BLaER1 (cell line): ENCODE measurements at regions not wholly inside any gene's neighbourhood (a gene's known extent, or its start where the extent isn't known, plus 50 kb on each side); places are given as distances from the start of the nearest gene placed in this dataset.

ENCODE experiments used
- H3K27ac ChIP-seq: shearing (Covaris generic); formaldehyde crosslinking; 2 replicates; pipeline ENCODE4 v1.8.1; 2022
- H3K27me3 ChIP-seq: shearing (Covaris generic); formaldehyde crosslinking; 2 replicates; pipeline ENCODE4 v1.8.1; 2022
- H3K36me3 ChIP-seq: shearing (Covaris generic); formaldehyde crosslinking; 2 replicates; pipeline ENCODE4 v1.8.1; 2022
- H3K4me1 ChIP-seq: shearing (Covaris generic); formaldehyde crosslinking; 2 replicates; pipeline ENCODE4 v1.8.1; 2022
- H3K4me2 ChIP-seq: shearing (Covaris generic); formaldehyde crosslinking; 2 replicates; pipeline ENCODE4 v1.8.1; 2022
- H3K4me3 ChIP-seq: shearing (Covaris generic); formaldehyde crosslinking; 2 replicates; pipeline ENCODE4 v1.8.1; 2022
- H3K9ac ChIP-seq: shearing (Covaris generic); formaldehyde crosslinking; 2 replicates; pipeline ENCODE4 v1.8.1; 2022
- H3K9me3 ChIP-seq: shearing (Covaris generic); formaldehyde crosslinking; 2 replicates; pipeline ENCODE4 v1.8.1; 2022
- H4K20me1 ChIP-seq: shearing (Covaris generic); formaldehyde crosslinking; 2 replicates; pipeline ENCODE4 v1.8.1; 2022
- Cebpa-rat ChIP-seq: shearing (Covaris generic); IDR thresholded peaks from 2 replicates; pipeline ENCODE4 v1.8.1; 2022

- TF ChIP-seq Cebpa-rat, result no peak
- H4K20me1 ChIP-seq, result no peaks in the 10 kb centered on the region
- H3K9ac ChIP-seq, result no peak overlapping the region
- H3K36me3 ChIP-seq, result no peaks in the 10 kb centered on the region
- no peak overlapping the region for H3K4me3 ChIP-seq
- H3K27ac ChIP-seq, result no peak overlapping the region
- H3K9me3 ChIP-seq, result no peaks in the 10 kb centered on the region
- no peaks in the 10 kb centered on the region for H3K27me3 ChIP-seq
- no peaks in the 10 kb centered on the region for H3K4me1 ChIP-seq
- no peak overlapping the region for H3K4me2 ChIP-seq
Measured at GRCh38 chr14:37650356-37651037, 55.1 kb downstream of the TTC6 start.

GRCh38 chr14:37652042-37652441 lies 56.6 kb downstream of the TTC6 start:
- Histone ChIP-seq H3K36me3 (no peaks in the 10 kb centered on the region), H3K27ac (no peak overlapping the region), H3K4me3 (no peak overlapping the region), H3K9me3 (no peaks in the 10 kb centered on the region), H4K20me1 (no peaks in the 10 kb centered on the region), H3K9ac (no peak overlapping the region), H3K27me3 (no peaks in the 10 kb centered on the region), H3K4me1 (no peaks in the 10 kb centered on the region), H3K4me2 (no peak overlapping the region)
- no peak for TF ChIP-seq Cebpa-rat

- Histone ChIP-seq H3K9me3 (no peaks in the 10 kb centered on the region), H3K4me1 (no peaks in the 10 kb centered on the region), H4K20me1 (no peaks in the 10 kb centered on the region), H3K4me2 (no peak overlapping the region), H3K27me3 (no peaks in the 10 kb centered on the region), H3K9ac (no peak overlapping the region), H3K36me3 (no peaks in the 10 kb centered on the region), H3K4me3 (no peak overlapping the region), H3K27ac (no peak overlapping the region)
- TF ChIP-seq Cebpa-rat, result no peak
Measured at GRCh38 chr14:37655418-37655817, 60.0 kb downstream of the TTC6 start.

- Histone ChIP-seq H3K27ac (no peak overlapping the region), H3K4me1 (no peaks in the 10 kb centered on the region), H3K36me3 (no peaks in the 10 kb centered on the region), H3K4me2 (no peak overlapping the region), H3K9ac (no peak overlapping the region), H4K20me1 (no peaks in the 10 kb centered on the region), H3K27me3 (no peaks in the 10 kb centered on the region), H3K9me3 (0 out of 2 replicates have a peak, but pooled peaks cover 4% of the 10 kb centered on the region), H3K4me3 (no peak overlapping the region)
- TF ChIP-seq Cebpa-rat, result no peak
Measured at GRCh38 chr14:37658156-37658555, 62.7 kb downstream of the TTC6 start.

- TF ChIP-seq Cebpa-rat, result no peak
- no peaks in the 10 kb centered on the region for H3K27me3 ChIP-seq
- H3K4me2 ChIP-seq, result no peak overlapping the region
- H3K36me3 ChIP-seq, result no peaks in the 10 kb centered on the region
- no peak overlapping the region for H3K27ac ChIP-seq
- H3K9ac ChIP-seq, result no peak overlapping the region
- H3K4me3 ChIP-seq, result no peak overlapping the region
- H3K4me1 ChIP-seq, result no peaks in the 10 kb centered on the region
- no peaks in the 10 kb centered on the region for H4K20me1 ChIP-seq
- H3K9me3 ChIP-seq, result 0 out of 2 replicates have a peak, but pooled peaks cover 4% of the 10 kb centered on the region
Measured at GRCh38 chr14:37663498-37663897, 68.1 kb downstream of the TTC6 start.

- Histone ChIP-seq H3K36me3 (no peaks in the 10 kb centered on the region), H3K9ac (no peak overlapping the region), H3K4me3 (no peak overlapping the region), H3K9me3 (0 out of 2 replicates have a peak, but pooled peaks cover 4% of the 10 kb centered on the region), H3K27me3 (no peaks in the 10 kb centered on the region), H3K4me2 (no peak overlapping the region), H4K20me1 (no peaks in the 10 kb centered on the region), H3K4me1 (no peaks in the 10 kb centered on the region), H3K27ac (no peak overlapping the region)
- no peak for TF ChIP-seq Cebpa-rat
Measured at GRCh38 chr14:37665479-37665878, 70.0 kb downstream of the TTC6 start.

GRCh38 chr14:37665951-37666350 lies 70.5 kb downstream of the TTC6 start:
- Histone ChIP-seq H3K27me3 (no peaks in the 10 kb centered on the region), H4K20me1 (no peaks in the 10 kb centered on the region), H3K9ac (no peak overlapping the region), H3K4me2 (no peak overlapping the region), H3K9me3 (0 out of 2 replicates have a peak, but pooled peaks cover 4% of the 10 kb centered on the region), H3K4me1 (no peaks in the 10 kb centered on the region), H3K4me3 (no peak overlapping the region), H3K27ac (no peak overlapping the region), H3K36me3 (no peaks in the 10 kb centered on the region)
- TF ChIP-seq Cebpa-rat, result no peak

GRCh38 chr14:37668646-37669045 lies 73.2 kb downstream of the TTC6 start:
- no peaks in the 10 kb centered on the region for H4K20me1 ChIP-seq
- H3K9me3 ChIP-seq, result no peaks in the 10 kb centered on the region
- no peak overlapping the region for H3K27ac ChIP-seq
- H3K4me2 ChIP-seq, result no peak overlapping the region
- no peaks in the 10 kb centered on the region for H3K27me3 ChIP-seq
- no peaks in the 10 kb centered on the region for H3K4me1 ChIP-seq
- TF ChIP-seq Cebpa-rat, result no peak
- no peak overlapping the region for H3K9ac ChIP-seq
- H3K36me3 ChIP-seq, result no peaks in the 10 kb centered on the region
- H3K4me3 ChIP-seq, result no peak overlapping the region

GRCh38 chr14:37669242-37669641 lies 73.8 kb downstream of the TTC6 start:
- H3K4me3 ChIP-seq, result no peak overlapping the region
- no peak overlapping the region for H3K4me2 ChIP-seq
- no peak for TF ChIP-seq Cebpa-rat
- H3K9ac ChIP-seq, result no peak overlapping the region
- H3K36me3 ChIP-seq, result no peaks in the 10 kb centered on the region
- no peaks in the 10 kb centered on the region for H3K27me3 ChIP-seq
- H4K20me1 ChIP-seq, result no peaks in the 10 kb centered on the region
- no peaks in the 10 kb centered on the region for H3K9me3 ChIP-seq
- H3K27ac ChIP-seq, result no peak overlapping the region
- H3K4me1 ChIP-seq, result no peaks in the 10 kb centered on the region

GRCh38 chr14:37673439-37673838 lies 78.0 kb downstream of the TTC6 start:
- H3K36me3 ChIP-seq, result no peaks in the 10 kb centered on the region
- no peaks in the 10 kb centered on the region for H3K4me1 ChIP-seq
- H3K9ac ChIP-seq, result no peak overlapping the region
- no peak overlapping the region for H3K4me2 ChIP-seq
- H3K27me3 ChIP-seq, result no peaks in the 10 kb centered on the region
- H3K9me3 ChIP-seq, result no peaks in the 10 kb centered on the region
- no peaks in the 10 kb centered on the region for H4K20me1 ChIP-seq
- no peak overlapping the region for H3K4me3 ChIP-seq
- no peak for TF ChIP-seq Cebpa-rat
- no peak overlapping the region for H3K27ac ChIP-seq

- Histone ChIP-seq H3K27ac (no peak overlapping the region), H3K4me2 (no peak overlapping the region), H4K20me1 (no peaks in the 10 kb centered on the region), H3K9me3 (no peaks in the 10 kb centered on the region), H3K4me3 (no peak overlapping the region), H3K4me1 (no peaks in the 10 kb centered on the region), H3K9ac (no peak overlapping the region), H3K27me3 (no peaks in the 10 kb centered on the region), H3K36me3 (no peaks in the 10 kb centered on the region)
- no peak for TF ChIP-seq Cebpa-rat
Measured at GRCh38 chr14:37678916-37679315, 83.5 kb downstream of the TTC6 start.
